HG03521 (cell line): ENCODE measurements at regions not wholly inside any gene's neighbourhood (a gene's known extent, or its start where the extent isn't known, plus 50 kb on each side); places are given as distances from the start of the nearest gene placed in this dataset.
"Not testable (repeated sequence)": the region's sequence is repeated elsewhere in the genome, so short reads cannot be mapped to it uniquely, and the experiment has no call there.

Experiments
- ATAC-seq: cut with Tn5 transposase; IDR thresholded peaks from one replicate; pipeline ENCODE4 v1.9.1; 2021; ENCODE audit warnings: mild to moderate bottlenecking, moderate library complexity; ENCODE audit not compliant: unreplicated experiment

DNA sequence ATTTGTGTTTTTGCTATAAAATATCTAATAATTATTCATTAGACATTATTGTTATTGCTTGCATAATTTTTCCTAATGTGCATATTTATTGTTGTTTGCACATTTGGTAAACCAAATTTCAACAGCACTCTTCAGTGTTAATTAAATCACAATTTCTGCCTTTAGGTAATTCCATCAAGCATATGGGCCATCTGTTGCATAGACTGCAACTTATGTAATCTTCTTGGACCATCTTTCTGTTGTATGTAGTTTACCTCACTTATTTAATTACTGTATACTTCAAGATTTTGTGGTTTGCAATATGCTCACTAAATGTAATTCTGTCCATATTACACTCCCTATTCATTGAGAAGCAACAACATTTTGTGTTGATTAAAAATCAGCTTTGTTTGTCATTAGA is 1360.1 kb downstream of the REEP3 start:
- ATAC-seq, result no peak

DNA sequence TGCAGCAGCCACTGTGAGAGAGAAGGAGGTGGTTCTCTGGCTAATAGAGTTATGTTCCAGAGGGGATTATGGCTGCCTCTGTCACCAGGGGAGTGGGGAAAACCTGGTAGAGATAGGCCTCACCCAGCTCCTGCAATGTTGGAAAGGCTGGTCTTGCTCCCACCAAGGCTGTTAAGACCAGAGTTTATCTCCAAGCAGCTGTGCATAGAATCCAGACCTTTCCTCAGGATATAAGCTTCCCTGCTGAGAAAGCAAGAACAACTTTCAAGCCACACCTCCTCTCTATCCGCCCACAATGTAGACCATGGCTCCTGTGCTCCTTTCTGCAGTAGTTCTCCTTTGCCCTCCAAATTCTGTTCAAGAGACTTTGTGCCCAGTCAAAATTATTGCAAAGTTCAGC is 1375.4 kb downstream of the REEP3 start:
- ATAC-seq, result no peak

DNA sequence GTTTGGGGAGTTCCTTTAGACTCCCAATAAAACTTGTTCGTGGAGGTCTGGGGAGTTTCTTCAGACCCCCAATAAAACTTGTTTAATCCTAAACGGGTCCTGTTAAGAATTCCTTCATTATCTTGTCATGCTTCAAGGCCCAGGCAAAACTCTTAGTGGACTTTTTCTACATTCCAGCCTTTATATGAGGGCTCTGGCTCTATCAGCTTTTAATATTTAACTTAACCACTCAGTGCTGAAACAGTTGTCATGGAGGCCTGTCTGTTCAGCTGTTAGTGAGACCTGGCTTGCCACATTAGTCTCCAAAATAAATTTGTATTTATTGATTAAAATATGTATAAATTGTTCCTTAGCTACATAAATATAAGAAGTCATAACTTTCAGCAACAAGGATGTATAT is 1385.1 kb downstream of the REEP3 start:
- ATAC-seq, result not testable (repeated sequence)

DNA sequence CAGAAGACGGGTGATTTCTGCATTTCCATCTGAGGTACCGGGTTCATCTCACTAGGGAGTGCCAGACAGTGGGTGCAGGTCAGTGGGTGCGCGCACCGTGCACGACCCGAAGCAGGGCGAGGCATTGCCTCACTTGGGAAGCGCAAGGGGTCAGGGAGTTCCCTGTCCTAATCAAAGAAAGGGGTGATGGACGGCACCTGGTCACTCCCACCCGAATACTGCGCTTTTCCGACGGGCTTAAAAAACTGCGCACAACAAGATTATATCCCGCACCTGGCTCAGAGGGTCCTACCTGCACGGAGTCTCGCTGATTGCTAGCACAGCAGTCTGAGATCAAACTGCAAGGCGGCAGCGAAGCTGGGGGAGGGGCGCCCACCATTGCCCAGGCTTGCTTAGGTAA is 1403.1 kb downstream of the REEP3 start:
- ATAC-seq, result not testable (repeated sequence)

DNA sequence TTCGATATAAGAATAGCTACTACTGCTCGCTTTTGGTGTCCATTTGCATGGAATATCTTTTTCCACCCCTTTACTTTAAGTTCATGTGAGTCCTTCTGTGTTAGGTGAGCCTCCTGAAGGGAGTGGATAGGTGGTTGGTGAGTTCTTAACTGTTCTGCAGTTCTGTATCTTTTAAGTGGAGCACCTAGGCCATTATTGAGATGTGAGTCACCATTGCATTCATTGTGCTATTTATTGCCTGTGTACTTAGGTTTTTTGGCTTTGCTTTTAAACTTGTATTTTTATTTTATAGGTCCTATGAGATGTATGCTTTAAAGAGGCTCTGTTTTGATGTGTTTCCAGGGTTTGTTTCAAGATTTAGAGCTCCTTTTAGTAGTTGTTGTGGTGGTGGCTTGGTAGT is 1430.8 kb downstream of the REEP3 start:
- ATAC-seq, result no peak

DNA sequence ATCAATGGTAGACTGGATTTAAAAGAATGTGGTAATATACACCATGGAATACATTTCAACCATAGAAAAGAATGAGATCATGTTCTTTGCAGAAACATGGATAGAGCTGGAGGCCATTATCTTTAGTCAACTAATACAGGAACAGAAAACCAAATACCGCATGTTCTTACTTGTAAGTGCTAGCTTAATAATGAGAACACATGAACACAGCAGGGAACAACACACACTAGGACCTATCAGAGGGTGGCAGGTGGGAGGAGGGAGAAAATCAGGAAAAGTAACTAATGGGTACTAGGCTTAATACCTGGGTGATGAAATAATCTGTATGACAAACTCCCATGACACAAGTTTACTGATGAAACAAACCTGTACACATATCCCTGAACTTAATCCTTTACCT is 1435.2 kb downstream of the REEP3 start:
- ATAC-seq, result no peak

DNA sequence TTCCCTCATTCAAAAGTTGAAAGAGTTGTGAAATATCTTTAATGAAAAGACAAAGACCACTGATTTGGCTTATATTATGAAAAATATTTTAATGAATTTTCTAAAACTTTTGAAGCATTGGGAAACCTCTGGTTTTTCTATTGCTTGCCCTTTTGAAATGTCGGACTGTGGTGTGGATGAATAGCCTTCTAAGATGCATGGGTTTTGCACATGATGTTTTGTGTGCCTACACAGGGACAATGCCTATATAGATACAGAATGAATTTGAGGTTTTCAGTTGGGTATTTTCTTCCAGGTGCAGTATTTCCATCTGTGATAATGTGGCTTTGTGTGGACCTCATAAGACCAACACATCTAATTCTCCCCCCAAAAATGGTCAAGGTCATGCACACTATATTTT is 1437.9 kb downstream of the REEP3 start:
- no peak for ATAC-seq

DNA sequence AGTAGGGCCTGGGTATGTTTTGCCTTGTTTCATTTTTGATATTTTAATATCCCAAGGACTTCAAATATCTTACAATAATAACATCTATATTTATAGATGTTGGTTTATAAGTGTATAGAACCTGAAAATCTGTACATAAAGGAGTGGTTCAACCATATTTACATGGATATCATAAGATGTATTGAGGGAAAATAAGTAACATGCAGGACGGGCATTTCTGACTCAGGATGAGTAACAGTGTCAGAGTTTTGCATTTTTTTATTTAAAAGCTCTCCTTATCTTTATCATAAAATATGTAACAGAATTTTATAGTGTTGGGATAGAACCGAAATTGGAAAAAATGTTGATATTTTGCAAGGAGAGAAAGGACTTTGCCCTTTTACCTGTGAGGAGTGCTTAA is 1438.7 kb downstream of the REEP3 start:
- no peak for ATAC-seq

DNA sequence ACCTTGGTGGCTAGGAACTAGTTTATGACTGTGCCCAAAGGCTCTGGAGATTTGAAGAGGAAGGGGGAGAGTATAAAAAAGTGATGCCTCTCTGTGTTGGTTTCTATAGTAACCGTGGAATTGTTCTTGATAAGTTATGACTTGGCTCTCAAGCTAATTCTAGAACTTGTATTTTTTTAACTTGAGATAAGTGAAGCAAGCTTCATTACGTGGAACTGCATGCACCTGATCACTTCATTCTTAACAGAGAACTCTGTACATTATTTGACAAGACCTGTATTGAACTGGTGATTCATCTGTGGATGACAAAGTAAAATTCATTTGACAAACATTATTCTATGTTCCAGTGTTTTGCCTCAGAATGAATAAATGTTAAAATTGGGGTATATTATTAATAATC is 1452.2 kb downstream of the REEP3 start:
- no peak for ATAC-seq

DNA sequence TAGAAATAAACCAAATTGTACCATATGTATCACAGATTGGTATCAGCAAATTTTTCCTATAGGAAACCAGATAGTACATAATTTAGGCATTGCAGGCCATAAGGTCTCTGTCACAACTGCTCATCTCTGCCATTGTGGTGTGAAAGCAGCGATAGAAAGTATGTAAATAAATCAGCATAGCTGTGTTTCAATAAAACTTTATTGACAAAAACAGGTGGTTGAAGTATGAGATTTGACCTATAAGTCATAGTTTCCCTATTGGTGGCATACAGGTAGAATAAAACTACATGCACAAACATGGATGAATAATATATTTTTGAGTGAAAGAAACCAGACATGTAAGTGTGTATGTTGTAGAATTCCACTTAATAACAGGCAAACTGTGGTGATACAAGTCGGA is 1454.9 kb downstream of the REEP3 start:
- no peak for ATAC-seq

DNA sequence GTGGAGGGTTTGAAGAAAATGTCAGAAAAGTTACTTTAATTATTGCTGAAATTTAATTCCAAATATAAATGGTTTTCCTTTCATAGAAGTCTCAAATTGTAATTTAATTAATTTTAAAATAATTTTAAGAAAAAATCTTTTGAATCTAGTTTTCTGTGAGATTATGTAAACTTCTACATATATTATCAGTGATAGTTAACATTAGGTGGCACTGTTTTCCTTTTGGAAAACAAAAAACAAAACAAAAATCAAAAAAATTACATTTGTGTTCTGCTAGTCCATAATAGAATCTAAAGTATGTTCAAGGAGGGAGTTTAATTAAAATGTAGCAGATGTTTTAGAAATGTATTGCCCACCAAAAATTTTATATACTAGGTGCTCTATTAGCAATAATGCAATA is 1456.7 kb downstream of the REEP3 start:
- ATAC-seq, result no peak

DNA sequence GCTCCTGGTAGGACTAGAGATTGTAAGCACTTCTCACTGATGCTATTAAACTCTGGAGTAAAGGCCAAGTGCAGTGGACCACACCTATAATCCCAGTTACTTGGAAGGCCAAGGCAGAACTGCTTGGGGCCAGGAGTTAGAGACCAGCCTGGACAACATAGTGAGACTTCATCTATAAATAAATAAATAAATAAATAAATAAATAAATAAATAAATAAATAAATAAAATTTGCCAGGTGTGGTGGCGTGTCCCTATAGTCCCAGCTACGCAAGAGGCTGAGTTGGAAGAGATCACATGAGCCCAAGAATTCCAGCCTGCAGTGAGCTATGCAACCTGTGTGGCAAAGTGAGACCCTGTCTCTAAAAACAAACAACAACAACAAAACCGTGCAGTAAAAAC is 1475.7 kb downstream of the REEP3 start:
- ATAC-seq, result no peak

DNA sequence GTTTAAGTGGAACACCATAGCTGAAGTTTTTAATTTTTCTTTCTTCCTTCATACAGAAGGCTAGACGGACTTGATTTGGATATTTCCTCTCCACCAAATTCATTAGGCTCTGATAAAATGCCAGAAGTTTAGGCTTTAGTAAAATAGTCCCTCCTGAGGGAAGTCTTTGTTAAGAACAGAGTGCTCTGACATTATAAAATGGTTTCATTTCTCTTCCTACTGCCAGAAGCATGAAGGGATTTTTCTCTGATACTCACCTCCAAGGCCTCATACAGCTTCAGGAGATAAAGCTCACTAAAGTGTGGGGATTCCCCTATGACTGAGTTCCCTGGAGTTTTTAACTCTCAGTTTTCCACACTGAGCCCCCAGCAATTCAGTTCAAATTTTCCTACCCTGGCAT is 1489.6 kb downstream of the REEP3 start:
- no peak for ATAC-seq

DNA sequence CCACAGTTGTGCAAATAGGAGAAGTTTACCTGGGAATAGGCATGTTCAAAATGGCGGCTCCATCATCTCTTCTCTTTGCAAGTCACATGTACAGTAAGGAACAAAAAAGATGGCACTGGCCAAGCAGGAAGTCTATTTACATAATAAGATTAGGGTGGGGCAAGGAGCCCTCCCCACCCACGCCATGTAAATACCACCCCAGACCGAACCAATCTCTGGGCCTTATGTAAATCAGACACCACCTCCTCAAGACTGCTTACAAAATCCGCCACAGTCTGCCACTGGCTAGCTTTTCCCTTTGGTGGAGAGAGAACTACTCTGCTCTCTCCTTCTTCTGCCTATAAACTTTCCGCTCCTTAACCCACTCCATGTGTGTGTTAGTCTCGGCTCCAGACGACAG is 1496.3 kb downstream of the REEP3 start:
- ATAC-seq, result no peak

DNA sequence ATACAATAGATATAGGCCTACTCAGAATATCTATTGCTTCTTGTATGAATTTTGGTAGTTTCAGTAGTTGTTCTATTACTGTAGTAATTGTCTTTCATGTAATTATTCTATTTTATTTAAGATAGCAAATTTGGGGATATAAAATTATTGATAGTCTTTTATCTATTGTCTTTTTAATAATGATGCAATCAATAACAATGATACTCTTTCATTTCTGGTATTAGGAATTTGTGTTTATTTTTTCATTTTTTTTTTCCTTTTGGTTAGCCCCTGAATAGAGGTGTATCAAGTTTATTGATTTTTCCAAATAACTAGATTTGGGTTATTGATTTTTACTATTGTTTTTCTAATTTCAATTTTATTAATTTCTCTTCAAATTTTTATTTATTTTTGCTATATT is 1503.7 kb downstream of the REEP3 start:
- ATAC-seq, result no peak

DNA sequence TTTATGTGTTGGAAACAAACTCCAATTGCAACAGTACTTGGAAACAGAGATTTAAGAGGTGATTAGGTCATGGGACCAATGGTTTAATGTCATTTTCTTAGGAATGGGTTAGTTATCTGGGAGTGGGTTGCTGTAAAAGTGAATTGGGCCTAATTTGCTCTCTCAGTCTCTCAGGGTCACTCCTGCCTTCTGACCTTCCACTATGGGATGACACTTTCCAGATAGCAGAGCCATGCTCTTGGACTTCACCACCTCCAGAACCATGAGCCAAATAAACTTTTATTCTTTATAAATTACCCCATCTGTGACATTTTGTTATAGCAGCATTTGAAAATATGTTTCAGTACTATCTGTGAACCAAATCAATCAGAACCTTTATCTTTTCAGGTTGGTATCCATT is 1509.1 kb downstream of the REEP3 start:
- no peak for ATAC-seq

DNA sequence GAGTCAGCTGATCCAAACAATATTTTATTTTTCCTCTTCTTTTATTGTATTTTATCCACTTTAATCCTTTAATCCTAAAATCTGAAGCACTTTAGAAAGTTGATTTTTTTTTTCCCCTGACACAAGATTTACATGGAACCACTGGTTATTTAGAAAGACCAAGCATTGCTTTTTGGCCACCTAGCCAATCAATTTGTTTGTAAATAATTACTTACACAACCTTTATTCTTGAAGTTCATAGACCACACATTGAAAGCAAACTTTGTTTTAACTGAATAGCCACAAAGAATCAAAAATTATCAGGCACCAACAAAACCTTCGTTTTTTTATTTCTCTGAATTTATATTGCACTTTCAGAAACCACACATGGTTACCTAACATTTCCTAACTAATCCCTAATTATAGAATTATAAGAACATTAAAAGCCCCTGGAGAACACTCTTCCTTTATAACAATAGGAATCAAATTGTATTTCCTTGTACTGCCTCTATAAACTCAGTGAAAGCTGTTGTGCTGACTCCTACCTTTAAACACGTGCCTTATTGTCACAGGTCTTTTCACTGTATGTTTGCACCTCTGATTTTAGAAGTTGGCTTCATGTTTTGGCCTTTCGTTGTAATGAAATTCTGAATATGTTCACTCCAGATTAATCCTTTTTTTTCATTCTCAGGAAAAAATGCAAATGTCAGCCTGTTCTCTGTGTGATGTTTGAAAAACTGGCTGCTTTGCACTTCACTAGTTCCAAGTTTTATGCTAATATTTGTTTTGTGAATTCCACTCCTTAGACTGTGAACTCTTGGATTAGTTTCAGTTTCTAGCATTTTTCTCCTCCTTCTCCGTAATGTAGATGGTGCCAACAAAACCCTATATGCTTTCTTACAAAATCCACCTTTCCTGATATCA is 1511.9 kb downstream of the REEP3 start:
- no peak for ATAC-seq

DNA sequence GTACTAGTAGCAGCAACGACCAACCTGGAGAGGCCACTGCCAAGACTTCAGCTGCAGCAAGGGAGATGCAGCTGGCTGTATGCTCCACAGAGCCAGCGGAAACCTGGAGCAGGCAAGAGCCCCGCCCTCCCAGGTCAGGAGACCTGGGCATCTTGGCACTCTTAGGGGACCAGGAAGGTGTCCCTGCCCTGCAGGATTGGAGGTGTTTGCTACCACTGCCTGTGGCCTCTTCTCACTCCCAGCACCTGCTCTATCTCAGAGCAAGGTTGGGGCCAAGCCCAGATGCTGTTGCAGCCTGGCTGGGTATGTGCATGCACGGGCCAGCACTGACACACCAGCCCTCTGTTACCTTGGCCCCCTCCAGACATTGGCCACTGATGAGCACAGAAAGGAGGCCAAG is 1512.8 kb downstream of the REEP3 start:
- ATAC-seq, result no peak

DNA sequence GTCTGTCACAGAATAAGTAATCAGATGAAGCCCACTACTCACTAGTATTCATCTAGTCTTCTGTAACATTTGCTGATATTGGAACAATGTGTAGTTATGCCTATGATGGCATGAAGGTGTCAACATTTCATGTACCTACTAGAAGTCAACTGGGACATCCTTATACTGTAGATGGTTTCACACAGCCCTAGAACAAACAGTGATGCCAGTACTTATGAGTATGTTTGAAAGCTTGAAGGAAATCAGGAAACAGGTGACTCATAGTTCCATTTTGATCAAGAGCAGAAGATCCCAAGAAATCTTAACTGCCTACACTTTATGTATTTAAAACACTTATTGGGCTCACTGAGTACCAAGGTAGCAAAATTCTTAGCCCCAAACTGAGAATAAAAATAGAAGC is 1519.6 kb downstream of the REEP3 start:
- ATAC-seq, result no peak

DNA sequence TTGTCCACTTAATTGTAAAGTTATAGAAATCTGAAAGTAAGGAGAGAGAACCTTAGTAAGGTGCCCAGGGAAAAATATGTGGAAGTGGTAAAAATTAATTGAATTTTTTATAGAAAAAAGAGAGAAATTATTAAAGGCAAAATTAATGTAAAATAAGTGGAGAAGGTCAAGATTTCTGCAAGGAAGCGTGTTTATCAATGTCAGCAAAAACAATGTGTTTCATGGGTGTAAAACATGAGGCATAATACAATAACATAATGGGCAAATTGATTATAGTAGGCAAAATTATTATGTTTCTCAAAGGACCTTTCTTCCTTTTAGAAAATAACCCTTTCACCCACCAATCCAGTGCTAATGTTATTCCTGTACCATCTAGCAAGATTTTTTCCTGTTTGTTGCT is 1520.1 kb downstream of the REEP3 start:
- ATAC-seq, result no peak

DNA sequence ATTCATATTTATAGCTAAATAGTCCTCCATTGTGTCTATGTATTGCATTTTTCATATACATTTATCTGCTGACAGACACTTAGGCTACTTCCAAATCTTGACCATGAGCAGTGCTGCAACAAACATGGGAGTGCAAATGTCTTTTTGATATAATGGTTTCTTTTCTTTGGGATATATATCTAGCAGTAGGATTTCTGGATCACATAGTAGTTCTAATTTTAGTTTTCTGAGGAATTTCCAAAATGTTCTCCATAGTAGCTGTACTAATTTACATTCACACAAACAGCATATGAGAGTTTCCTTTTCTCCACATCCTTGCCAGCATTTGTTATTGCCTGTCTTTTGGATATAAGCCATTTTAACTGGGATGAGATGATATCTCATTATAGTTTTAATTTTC is 1521.3 kb downstream of the REEP3 start:
- no peak for ATAC-seq

DNA sequence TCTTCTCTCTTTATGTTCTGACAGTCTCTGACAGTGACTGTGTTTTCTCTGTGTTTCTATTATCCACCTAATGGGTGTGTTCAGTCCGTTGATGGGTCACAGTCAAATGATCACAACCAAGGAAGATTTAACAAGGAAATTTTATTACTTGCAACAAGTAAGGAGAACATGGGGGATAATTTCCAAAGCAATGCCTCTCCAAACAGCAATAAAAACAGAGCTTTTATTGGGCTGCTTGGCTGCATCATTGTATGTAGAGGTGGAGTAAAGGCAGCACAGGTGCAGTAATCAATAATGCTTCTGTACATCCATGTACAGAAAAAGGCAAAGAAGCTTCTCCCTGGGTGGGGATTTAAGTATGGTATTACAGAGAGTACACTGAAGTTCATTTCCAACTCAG is 1525.6 kb downstream of the REEP3 start:
- ATAC-seq, result no peak

DNA sequence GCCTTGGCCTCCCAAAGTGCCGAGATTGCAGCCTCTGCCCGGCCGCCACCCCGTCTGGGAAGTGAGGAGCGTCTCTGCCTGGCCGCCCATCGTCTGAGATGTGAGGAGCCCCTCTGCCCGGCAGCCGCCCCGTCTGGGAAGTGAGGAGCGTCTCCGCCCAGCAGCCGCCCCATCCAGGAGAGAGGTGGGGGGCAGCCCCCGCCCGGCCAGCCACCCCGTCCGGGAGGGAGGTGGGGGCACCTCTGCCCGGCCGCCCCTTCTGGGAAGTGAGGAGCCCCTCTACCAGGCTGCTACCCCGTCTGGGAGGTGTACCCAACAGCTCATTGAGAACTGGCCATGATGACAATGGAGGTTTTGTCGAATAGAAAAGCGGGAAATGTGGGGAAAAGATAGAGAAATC is 1530.9 kb downstream of the REEP3 start:
- ATAC-seq, result not testable (repeated sequence)
